Raji (cell line): ENCODE measurements at regions not wholly inside any gene's neighbourhood (a gene's known extent, or its start where the extent isn't known, plus 50 kb on each side); places are given as distances from the start of the nearest gene placed in this dataset.

ENCODE experiments used
- POLR2A ChIP-seq: IDR thresholded peaks from 2 replicates; pipeline ENCODE4 v1.6.1; 2011; ENCODE audit warnings: low read depth, low read length, control low read depth; ENCODE audit not compliant: insufficient read depth

- no peak for TF ChIP-seq POLR2A
Measured at GRCh38 chr20:53773792-53774401, 180.3 kb upstream of the ZNF217 start.

- no peak for TF ChIP-seq POLR2A
Measured at GRCh38 chr20:53769041-53769440, 175.4 kb upstream of the ZNF217 start.

GRCh38 chr20:53768329-53768728 is 174.7 kb upstream of the ZNF217 start:
- no peak for TF ChIP-seq POLR2A

GRCh38 chr20:53767206-53767930 is 173.7 kb upstream of the ZNF217 start:
- no peak for TF ChIP-seq POLR2A

- no peak for TF ChIP-seq POLR2A
Measured at GRCh38 chr20:53764415-53764800, 170.8 kb upstream of the ZNF217 start.

- TF ChIP-seq POLR2A: no peak
Measured at GRCh38 chr20:53763707-53764414, 170.2 kb upstream of the ZNF217 start.

- TF ChIP-seq POLR2A: no peak
Measured at GRCh38 chr20:53760025-53760441, 166.4 kb upstream of the ZNF217 start.

GRCh38 chr20:53757472-53757913 is 163.9 kb upstream of the ZNF217 start:
- no peak for TF ChIP-seq POLR2A

- no peak for TF ChIP-seq POLR2A
Measured at GRCh38 chr20:53755733-53756531, 162.3 kb upstream of the ZNF217 start.

- TF ChIP-seq POLR2A: no peak
Measured at GRCh38 chr20:53753880-53754459, 160.3 kb upstream of the ZNF217 start.

- TF ChIP-seq POLR2A: no peak
Measured at GRCh38 chr20:53752971-53753879, 159.6 kb upstream of the ZNF217 start.

GRCh38 chr20:53752583-53752970 is 158.9 kb upstream of the ZNF217 start:
- no peak for TF ChIP-seq POLR2A

GRCh38 chr20:53751620-53752318 is 158.1 kb upstream of the ZNF217 start:
- TF ChIP-seq POLR2A: no peak

GRCh38 chr20:53750827-53751619 is 157.4 kb upstream of the ZNF217 start:
- no peak for TF ChIP-seq POLR2A
